ENCODE measurements at regions not wholly inside any gene's neighbourhood (a gene's known extent, or its start where the extent isn't known, plus 50 kb on each side); places are given as distances from the start of the nearest gene placed in this dataset.

- TF ChIP-seq CEBPB (IDR thresholded peaks at IDR 0.05; ENCODE audit: low read depth, low read length), result no peak
- TF ChIP-seq MAZ (IDR thresholded peaks at IDR 0.05; ENCODE audit: borderline replicate concordance, low read depth, low read length), result no peak
These were observed 877.9 kb downstream of the KCNMA1 start for GRCh38 chr10:76759681-76760080.
